GM21423 (cell line): ENCODE measurements at regions not wholly inside any gene's neighbourhood (a gene's known extent, or its start where the extent isn't known, plus 50 kb on each side); places are given as distances from the start of the nearest gene placed in this dataset.

Experiments
- ATAC-seq: cut with Tn5 transposase; IDR thresholded peaks from one replicate; pipeline ENCODE4 v1.9.1; 2021; ENCODE audit warnings: mild to moderate bottlenecking, moderate library complexity; ENCODE audit not compliant: unreplicated experiment

- no peak for ATAC-seq
Observed at GRCh38 chr6:23335894-23336293, 766.5 kb downstream of the HDGFL1 start.

DNA sequence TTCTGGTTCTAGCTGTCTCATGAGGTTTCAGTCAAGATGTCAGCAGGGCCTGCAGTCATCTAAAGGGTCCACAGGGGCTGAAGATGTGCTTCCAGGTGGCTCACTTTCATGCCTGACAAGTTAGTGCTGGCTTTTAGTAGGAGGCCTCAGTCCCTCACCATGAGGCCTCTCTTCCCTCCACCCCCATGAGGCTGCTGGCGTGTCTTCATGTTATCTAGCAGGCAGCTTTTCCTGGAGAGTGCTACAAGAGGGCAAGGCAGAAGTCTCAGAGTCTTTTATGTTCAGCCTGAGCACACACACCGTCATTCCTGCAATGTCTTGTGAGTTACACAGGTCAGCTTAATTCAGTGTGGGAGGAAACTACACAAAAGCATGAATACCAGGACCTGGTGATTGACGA, 769.9 kb downstream of the HDGFL1 start:
- ATAC-seq, result no peak

- no peak for ATAC-seq
Observed at GRCh38 chr6:23340271-23340670, 770.9 kb downstream of the HDGFL1 start.

DNA sequence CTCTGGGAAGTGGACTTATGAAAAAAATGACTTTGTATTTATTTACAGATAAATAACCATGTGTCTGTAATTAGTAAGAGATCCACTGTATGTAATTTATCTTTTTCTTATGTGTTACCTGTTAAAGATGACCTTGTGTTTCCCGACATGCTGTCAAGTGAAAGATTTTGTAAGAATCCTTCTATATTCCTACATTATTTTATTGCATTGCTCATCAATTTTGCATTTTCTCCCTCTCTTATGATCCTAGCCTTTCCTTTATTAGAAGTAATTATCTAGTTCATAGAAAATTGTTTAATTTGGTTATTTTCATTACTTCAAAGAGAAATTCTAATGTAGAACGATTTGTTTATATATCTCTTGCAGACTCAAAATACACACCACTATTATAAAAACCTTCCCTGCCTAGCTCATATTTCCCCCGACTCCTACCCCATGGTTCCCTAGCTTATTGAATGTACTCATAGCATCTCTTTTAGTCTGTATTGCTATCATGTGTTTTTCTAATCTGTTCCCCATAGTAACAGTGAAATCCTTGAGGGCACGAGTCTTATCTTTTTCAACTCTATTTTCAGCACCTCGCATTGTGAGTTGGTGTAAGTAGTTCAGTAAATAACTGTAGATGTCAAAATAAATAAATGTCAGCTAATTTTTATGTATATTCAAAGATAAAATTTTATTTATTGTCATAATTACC, 774.4 kb downstream of the HDGFL1 start:
- ATAC-seq, result no peak

DNA sequence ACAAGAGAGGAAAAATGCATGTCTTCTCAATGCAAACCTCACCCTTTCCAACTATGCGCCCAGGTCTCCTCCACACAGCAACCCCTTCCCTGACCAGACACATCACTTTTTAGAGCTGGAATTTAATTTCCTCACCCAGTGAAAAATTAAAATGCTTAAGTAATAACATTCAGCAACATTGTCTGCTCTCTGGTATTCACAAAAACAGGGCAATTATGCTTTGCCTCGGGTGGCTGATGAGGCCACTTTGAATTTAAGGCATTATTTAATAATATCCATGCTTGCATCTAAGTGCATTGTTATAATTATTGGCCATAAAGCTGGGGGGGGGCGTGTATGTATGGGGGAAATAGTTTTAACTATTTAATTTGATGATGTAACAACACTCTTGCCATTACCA, 777.8 kb upstream of the NRSN1 start:
- ATAC-seq, result no peak

- ATAC-seq, result no peak
Observed at GRCh38 chr6:23349521-23350147, 776.4 kb upstream of the NRSN1 start.

DNA sequence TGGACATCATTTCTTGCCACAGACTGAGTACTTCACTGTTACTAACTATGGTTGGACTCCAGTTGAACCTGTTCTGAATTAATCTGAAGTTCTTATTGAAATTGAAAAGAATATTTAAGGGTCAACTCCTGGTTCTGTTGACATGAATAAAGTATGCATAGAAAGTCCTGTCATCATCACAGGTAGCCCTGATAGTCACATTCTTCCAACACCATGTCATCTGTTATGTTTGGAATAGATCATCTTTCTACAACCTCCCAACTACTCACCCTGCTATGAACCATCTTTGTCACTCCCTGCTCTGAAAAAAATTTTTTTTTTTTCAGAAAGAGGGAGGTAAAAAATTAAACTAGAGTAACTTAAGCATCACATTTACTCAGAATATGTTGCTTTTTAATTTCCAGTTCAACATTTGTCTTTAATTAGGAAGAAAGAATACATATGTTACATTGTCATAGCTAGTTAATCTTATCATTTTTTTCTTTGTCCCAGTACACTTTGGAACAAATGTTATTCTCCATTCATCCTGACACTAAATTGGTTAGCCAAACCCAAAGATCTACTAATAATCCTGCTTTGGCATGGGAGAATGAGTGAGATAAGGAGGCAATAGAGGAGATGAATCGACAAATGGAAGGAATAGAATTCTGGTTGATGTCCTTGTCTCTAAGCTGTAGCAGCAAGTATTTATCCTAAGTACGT, 775.1 kb upstream of the NRSN1 start:
- no peak for ATAC-seq

DNA sequence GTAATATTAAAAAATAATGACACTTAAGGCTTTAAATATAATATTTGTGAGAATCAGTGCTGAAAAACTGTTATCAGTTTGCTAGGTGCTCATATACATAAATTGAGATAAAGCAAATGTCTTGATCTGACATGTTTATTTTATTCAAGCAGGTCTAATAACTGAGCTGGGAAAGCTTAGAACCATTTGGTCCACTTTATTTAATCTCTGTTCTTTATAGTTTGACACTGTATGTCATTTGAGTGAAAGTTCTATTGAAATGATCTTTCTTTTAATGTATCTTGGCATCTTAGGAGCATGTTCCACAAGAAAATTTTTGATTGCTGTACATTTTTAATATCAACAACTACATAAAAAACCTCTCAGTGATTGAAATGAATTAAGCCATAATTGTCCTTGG, 772.0 kb upstream of the NRSN1 start:
- no peak for ATAC-seq

DNA sequence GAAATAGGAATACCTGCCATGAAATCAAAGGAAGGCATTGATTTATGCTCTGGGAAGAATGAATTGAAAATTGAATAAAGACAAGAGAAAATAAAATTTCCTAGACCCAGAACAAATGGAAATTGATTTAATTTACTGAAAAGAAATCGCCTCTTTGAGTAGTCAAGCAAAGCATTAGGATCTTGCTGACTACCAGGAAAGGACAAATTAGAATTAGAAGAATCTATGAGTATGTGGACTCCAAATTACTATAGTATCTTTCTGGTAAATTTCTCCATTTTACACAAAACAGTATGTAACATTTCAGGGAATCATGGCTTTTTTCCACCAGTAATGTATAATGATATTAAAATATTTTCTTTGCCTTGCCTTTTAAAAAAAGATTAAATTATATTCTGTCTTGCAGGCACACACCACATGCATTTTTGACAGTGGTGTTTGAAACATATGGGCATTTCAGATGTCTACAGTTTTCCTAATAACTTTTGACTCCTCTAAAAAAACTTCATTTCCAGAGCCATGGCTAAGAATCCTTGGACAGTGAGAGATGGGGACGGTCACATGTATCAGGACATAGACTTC, 768.7 kb upstream of the NRSN1 start:
- no peak for ATAC-seq

DNA sequence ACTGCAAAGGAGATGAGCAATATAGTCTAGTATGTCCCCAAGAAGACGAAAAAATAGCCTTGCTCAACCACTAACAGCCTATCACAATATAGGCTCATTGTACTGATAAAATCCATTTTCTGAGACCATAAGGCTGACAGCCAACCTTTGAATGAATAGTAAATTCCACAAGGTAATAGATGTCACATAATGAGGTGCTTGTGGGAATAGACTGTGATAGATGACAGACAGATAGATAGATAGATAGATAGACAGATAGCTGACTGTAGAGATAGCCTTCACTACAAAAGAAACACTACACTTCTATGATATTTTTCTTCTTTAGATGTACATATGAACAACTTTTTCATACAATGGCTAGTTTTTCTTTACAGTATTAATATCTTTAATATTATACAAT, 760.3 kb upstream of the NRSN1 start:
- ATAC-seq, result no peak

GRCh38 chr6:23367311-23367710, 758.7 kb upstream of the NRSN1 start:
- ATAC-seq, result no peak

DNA sequence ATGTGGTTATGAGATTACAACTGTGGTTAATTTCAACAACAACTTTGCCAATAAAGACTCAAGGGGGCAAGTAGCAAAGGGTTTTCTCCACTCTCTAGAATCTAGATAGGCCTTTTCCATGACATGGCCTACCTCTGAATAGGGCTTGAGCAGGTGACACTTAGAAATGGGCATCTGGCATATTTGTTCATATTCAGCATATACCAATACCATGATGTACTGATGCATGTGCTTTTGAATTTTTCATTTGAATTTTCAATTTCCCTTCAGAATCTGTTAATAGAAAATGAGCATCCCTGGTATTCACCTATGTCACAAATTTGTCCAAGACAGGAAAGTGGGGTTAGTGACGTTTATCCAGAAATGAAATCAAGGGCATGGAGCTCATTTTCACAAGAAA, 757.5 kb upstream of the NRSN1 start:
- no peak for ATAC-seq

- no peak for ATAC-seq
Observed at GRCh38 chr6:23370051-23370450, 756.0 kb upstream of the NRSN1 start.

DNA sequence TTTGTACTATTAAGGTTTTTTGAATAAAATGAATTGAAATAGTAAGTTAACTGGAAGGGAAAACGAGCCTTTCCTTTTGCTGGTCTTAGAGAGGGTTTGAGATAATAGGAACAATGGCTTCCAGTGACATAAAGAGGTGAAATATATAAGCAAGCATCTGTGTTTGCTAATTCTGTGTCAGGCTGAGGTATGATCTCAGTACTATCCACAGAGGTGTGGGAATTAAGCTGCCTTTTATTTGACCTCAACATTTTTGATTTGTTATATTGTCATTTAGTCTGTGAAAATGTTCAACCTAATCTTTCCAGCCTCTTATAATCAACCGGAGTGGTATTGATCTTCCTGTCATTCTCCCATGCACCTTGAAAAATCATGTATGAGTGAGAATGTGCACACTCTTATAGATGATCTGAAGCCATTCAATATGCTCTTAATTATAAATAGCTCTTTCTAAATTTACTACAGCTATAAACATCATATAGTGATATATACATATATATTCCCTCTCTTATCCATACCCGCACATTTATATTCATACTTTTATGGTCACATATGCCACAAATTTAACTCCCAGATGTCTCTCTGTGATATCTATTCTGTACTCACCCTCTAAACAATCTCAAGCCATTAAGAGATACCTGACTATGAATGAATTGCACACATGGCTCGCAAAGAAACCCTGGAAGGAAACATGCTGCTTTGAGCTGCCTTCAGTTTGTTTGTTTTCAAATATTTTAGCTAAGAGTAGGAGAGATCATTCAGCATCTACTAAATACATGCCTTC, 754.7 kb upstream of the NRSN1 start:
- ATAC-seq, result no peak

DNA sequence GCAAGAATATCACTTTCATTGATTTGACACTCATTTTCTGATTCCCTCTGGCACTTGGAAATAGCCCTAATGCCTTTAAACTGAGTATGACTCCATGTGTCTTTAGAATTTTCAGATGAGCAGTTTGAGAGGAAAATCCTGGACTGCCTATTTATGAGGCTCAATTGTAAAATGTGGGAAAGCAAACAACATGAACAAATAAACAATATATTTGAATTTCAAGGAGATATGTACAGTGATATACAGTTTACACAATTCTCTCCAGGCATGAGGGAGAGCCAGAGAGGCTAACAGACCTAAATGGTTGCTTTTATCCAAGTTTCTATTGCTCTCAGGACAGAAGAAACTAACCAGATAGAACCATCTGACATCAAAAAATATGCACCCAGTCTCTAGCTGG, 748.2 kb upstream of the NRSN1 start:
- no peak for ATAC-seq

GRCh38 chr6:23380465-23380864, 745.5 kb upstream of the NRSN1 start:
- no peak for ATAC-seq

DNA sequence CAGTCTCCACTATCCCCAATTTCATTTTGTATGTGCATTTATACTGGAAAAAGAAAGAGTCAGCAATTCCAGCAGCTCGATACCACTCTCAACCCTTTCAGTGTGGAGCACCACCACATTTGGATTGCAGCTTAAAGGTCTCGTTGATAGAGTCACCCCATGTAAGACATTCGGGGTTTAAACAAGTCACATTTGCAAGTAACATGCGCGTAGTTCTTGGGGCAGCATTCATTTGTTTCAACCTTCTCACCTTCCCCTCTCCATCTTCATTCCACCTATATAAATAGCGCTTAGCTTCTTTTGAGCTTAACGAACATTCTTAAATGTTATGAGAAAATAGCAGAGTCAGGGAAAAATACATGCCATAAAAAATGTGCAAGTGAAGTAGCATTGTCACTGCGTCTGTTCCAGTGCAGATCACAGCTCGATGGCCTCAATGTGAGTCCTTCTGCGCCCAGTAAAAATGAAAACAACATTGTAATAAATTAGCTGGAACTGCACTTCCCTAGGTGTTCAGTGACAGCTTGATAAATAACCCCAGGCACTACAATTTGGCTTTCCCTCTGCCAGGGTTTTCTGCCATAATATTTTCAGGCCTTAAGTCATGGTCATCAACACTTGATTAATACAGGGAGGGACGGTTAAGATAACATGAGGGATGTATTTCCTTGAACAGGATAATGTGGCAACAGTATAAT, 737.8 kb upstream of the NRSN1 start:
- ATAC-seq, result no peak

DNA sequence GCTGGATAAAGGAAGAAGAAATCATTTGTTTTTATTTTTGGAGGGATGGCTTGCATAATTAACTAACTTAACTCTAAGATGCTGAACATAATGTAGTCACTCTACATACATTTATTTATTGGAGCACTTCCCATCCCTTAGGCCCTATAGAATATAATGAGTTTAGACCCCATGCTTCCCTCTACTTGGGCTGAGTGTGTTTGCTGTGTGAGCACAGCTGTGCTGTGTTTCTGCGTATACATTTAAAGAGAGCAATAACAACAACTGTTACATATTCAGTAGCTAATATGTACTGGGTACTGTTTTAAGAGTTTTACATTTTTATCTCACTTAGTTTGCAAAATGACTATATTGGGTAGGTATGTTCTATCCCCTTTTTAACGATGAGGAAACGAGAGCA, 736.6 kb upstream of the NRSN1 start:
- no peak for ATAC-seq

DNA sequence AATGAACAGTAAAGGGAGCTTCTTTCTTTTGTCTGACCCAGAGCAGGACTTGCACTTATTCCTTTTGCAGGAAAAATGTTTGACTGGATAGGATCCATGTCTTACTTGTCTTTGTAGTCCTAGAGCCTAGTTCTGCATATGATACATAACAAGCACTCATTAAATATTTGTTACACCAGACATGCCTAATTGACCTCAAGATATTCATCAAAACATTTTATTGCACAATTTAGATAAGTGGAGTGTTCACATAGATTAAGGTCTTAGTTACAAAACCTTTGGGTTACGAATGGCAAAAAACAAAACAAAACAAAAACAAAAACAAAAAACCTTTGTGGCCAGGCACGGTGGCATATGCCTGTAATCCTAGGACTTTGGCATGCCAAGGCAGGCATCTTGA, 735.8 kb upstream of the NRSN1 start:
- no peak for ATAC-seq

- no peak for ATAC-seq
Observed at GRCh38 chr6:23394681-23395080, 731.3 kb upstream of the NRSN1 start.

DNA sequence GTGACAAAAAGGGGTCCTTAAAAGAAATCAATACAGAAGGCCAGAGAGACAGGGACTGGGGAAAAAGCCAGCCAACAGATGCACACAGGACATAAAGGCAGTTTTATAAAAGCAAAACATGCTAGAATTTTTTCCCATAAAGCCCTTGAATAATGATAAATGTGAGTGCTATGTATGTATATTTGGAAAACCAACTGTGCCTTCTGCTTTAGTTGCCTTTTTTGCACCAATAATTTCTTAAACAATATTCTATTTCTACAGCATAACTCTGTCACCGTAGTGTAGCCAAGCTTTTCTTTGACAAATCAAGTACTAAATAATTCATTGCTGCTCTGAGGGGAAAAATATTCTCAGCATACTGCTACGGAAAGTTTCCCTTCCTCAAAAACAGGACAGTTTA, 730.6 kb upstream of the NRSN1 start:
- ATAC-seq, result no peak
